ENCODE measurements at regions not wholly inside any gene's neighbourhood (a gene's known extent, or its start where the extent isn't known, plus 50 kb on each side); places are given as distances from the start of the nearest gene placed in this dataset.
A peak's percentile ranks its signal among the peaks of the same experiment; 100 is the strongest.
"Not testable (repeated sequence)": the region's sequence is repeated elsewhere in the genome, so short reads cannot be mapped to it uniquely, and the experiment has no call there.

GRCh38 chr16:29309601-29310000 lies 96.9 kb downstream of the NPIPB11 start:
- H3K27ac ChIP-seq (ENCODE audit: low read length); ATAC-seq; H3K4me1 ChIP-seq (ENCODE audit: control insufficient read depth, insufficient read depth, low read length); H3K27me3 ChIP-seq (ENCODE audit: control insufficient read depth, insufficient read depth); H3K9me3 ChIP-seq (ENCODE audit: control insufficient read depth, low read length); intact Hi-C loops (cut with DNase I); H3K4me3 ChIP-seq (ENCODE audit: low read length): not testable (repeated sequence)
- 92% methylated on average over 13 of the region's 13 CpGs for WGBS
- DNase-seq, result peak in 1 of 3 donors; percentile 65

DNA sequence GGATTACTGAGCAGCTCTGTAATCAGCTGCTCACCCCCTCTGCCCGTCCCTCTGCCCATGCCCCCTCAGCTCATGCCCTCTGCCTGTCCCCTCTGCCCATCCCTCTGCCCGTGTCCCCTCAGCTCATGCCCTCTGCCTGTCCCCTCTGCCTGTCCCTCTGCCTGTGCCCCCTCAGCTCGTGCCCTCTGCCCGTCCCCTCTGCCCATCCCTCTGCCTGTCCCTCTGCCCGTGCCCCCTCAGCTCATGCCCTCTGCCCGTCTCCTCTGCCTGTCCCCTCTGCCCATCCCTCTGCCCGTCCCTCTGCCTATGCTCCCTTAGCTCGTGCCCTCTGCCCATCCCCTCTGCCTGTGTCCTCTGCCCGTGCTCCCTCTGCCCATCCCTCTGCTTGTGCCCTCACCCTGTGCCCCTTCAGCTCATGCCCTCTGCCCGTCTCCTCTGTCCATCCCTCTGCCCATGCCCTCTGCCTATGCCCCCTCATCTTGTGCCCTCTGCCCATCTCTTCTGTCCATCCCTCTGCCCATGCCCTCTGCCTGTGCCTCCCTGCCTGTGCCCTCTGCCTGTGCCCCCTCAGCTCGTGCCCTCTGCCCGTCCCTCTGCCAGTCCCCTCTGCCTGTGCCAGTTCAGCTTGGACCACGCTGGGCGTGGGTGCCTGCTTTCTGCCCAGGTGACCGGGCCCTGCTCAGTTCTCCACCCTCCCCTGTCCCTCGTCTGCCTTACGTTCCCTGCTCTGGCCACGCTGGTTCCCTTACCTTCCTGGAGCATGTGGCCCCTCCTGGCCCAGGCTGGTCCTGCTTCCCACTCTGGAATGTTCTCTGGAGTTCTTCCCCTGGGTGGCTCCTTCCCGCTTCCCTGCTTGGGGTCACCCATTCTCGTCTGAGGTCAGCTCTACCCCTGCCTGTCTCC lies 97.6 kb downstream of the NPIPB11 start:
- intact Hi-C loops (cut with DNase I), result no loop called here
- no peak for DNase-seq

GRCh38 chr16:29307598-29308507 lies 98.7 kb downstream of the NPIPB11 start:
- H3K27me3 ChIP-seq (ENCODE audit: control insufficient read depth, insufficient read depth), result no peaks in the 10 kb centered on the region
- peaks cover 3% of the 10 kb centered on the region for H3K4me1 ChIP-seq (ENCODE audit: control insufficient read depth, insufficient read depth, low read length)
- H3K9me3 ChIP-seq (ENCODE audit: control insufficient read depth, low read length), result no peaks in the 10 kb centered on the region
- DNase-seq (peak in 1 of 3 donors; percentile 49), ATAC-seq (no peak)
- WGBS, result 75% methylated on average over 19 of the region's 19 CpGs
- no peak overlapping the region for H3K4me3 ChIP-seq (ENCODE audit: low read length)
- intact Hi-C loops (cut with DNase I), result no loop called here
- no peak overlapping the region for H3K27ac ChIP-seq (ENCODE audit: low read length)

More for the DNA sequence above, 97.6 kb downstream of the NPIPB11 start:
- Histone ChIP-seq H3K9me3 (ENCODE audit: control insufficient read depth, low read length) (no peaks in the 10 kb centered on the region), H3K4me3 (ENCODE audit: low read length) (no peak overlapping the region), H3K27me3 (ENCODE audit: control insufficient read depth, insufficient read depth) (no peaks in the 10 kb centered on the region), H3K27ac (ENCODE audit: low read length) (no peak overlapping the region), H3K4me1 (ENCODE audit: control insufficient read depth, insufficient read depth, low read length) (peaks cover 3% of the 10 kb centered on the region)
- ATAC-seq, result no peak
- 90% methylated on average over 20 of the region's 20 CpGs for WGBS

GRCh38 chr16:29306943-29307597 lies 99.4 kb downstream of the NPIPB11 start:
- peaks cover 3% of the 10 kb centered on the region for H3K4me1 ChIP-seq (ENCODE audit: control insufficient read depth, insufficient read depth, low read length)
- DNase-seq (no peak), ATAC-seq (no peak)
- intact Hi-C loops (cut with DNase I), result no loop called here
- no peaks in the 10 kb centered on the region for H3K27me3 ChIP-seq (ENCODE audit: control insufficient read depth, insufficient read depth)
- WGBS, result 82% methylated on average over 10 of the region's 10 CpGs
- no peak overlapping the region for H3K27ac ChIP-seq (ENCODE audit: low read length)
- H3K4me3 ChIP-seq (ENCODE audit: low read length), result no peak overlapping the region
- H3K9me3 ChIP-seq (ENCODE audit: control insufficient read depth, low read length), result no peaks in the 10 kb centered on the region

GRCh38 chr16:29306201-29306600 lies 100.3 kb downstream of the NPIPB11 start:
- intact Hi-C loops (cut with DNase I), result no loop called here
- no peak for ATAC-seq
- DNase-seq, result no peak
- no peak overlapping the region for H3K4me3 ChIP-seq (ENCODE audit: low read length)
- H3K4me1 ChIP-seq (ENCODE audit: control insufficient read depth, insufficient read depth, low read length), result no peaks in the 10 kb centered on the region
- H3K27me3 ChIP-seq (ENCODE audit: control insufficient read depth, insufficient read depth), result no peaks in the 10 kb centered on the region
- no peak overlapping the region for H3K27ac ChIP-seq (ENCODE audit: low read length)
- 92% methylated on average over 14 of the region's 14 CpGs for WGBS
- H3K9me3 ChIP-seq (ENCODE audit: control insufficient read depth, low read length), result no peaks in the 10 kb centered on the region

DNA sequence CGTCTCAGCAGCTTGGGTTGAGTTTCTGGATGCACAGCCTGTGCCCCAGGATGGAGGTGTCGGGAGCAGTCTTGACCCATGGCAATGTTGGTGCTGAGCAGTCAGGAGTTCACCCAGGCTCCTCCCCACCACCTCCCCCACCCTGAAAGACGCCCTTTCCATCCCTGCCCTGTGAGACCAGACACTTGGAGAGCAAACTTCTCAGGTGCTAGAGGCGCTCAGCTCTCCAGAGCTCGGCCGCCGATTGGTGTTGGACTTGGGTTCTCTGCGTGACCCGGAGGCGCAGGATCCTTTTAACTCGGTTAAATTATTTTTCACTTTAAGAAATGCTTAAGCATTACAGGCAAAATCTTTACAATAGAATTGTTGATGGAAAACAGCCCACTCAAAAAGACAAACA lies 101.5 kb downstream of the NPIPB11 start:
- ATAC-seq; H3K27ac ChIP-seq (ENCODE audit: low read length); intact Hi-C loops (cut with DNase I); H3K4me1 ChIP-seq (ENCODE audit: control insufficient read depth, insufficient read depth, low read length); DNase-seq; H3K27me3 ChIP-seq (ENCODE audit: control insufficient read depth, insufficient read depth); H3K9me3 ChIP-seq (ENCODE audit: control insufficient read depth, low read length); H3K4me3 ChIP-seq (ENCODE audit: low read length): not testable (repeated sequence)
- 95% methylated on average over 11 of the region's 11 CpGs for WGBS

DNA sequence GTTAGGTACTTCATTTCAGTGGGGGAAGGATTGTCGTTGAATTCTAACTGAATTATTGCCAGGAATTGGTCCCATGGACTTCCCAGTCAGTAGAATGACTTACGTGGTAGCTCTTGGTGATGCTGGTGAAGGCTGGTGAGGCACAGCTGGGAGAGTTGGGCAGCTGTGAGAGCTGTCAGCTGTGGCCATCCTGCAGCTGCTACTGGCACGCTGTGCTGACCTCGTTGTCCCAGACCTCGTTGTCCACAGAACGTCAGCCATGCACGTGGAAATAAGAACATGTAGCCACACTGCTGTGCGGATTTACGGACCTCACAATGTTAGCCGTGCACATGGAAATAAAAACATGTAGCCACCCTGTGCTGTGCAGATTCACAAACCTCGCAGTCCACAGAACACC lies 102.3 kb downstream of the NPIPB11 start:
- Histone ChIP-seq H3K27me3 (ENCODE audit: control insufficient read depth, insufficient read depth) (no peaks in the 10 kb centered on the region), H3K9me3 (ENCODE audit: control insufficient read depth, low read length) (no peaks in the 10 kb centered on the region), H3K4me3 (ENCODE audit: low read length) (no peak overlapping the region), H3K4me1 (ENCODE audit: control insufficient read depth, insufficient read depth, low read length) (no peaks in the 10 kb centered on the region), H3K27ac (ENCODE audit: low read length) (no peak overlapping the region)
- intact Hi-C loops (cut with DNase I), result no loop called here
- WGBS, result 78% methylated on average over 11 of the region's 11 CpGs
- ATAC-seq, result no peak
- no peak for DNase-seq

GRCh38 chr16:29303520-29303919 lies 103.0 kb downstream of the NPIPB11 start:
- intact Hi-C loops (cut with DNase I), result no loop called here

GRCh38 chr16:29302976-29303375 lies 103.5 kb downstream of the NPIPB11 start:
- DNase-seq, result no peak
- WGBS, result 94% methylated on average over 13 of the region's 13 CpGs
- Histone ChIP-seq H3K27ac (ENCODE audit: low read length) (no peak overlapping the region), H3K9me3 (ENCODE audit: control insufficient read depth, low read length) (no peaks in the 10 kb centered on the region), H3K27me3 (ENCODE audit: control insufficient read depth, insufficient read depth) (no peaks in the 10 kb centered on the region), H3K4me3 (ENCODE audit: low read length) (no peak overlapping the region), H3K4me1 (ENCODE audit: control insufficient read depth, insufficient read depth, low read length) (no peaks in the 10 kb centered on the region)
- no peak for ATAC-seq
- intact Hi-C loops (cut with DNase I), result no loop called here

More at GRCh38 chr16:29303520-29303919, 103.0 kb downstream of the NPIPB11 start:
- Histone ChIP-seq H3K27ac (ENCODE audit: low read length) (no peak overlapping the region), H3K9me3 (ENCODE audit: control insufficient read depth, low read length) (no peaks in the 10 kb centered on the region), H3K4me3 (ENCODE audit: low read length) (no peak overlapping the region), H3K27me3 (ENCODE audit: control insufficient read depth, insufficient read depth) (no peaks in the 10 kb centered on the region), H3K4me1 (ENCODE audit: control insufficient read depth, insufficient read depth, low read length) (no peaks in the 10 kb centered on the region)
- DNase-seq (no peak), ATAC-seq (no peak)
- 98% methylated on average over 5 of the region's 5 CpGs for WGBS

- 96% methylated on average over 20 of the region's 20 CpGs for WGBS
- intact Hi-C loops (cut with DNase I); ATAC-seq: not testable (repeated sequence)
These were observed 104.1 kb downstream of the NPIPB11 start for GRCh38 chr16:29302433-29302832.

More at GRCh38 chr16:29302433-29302832, 104.1 kb downstream of the NPIPB11 start:
- DNase-seq; H3K27ac ChIP-seq (ENCODE audit: low read length); H3K4me3 ChIP-seq (ENCODE audit: low read length); H3K4me1 ChIP-seq (ENCODE audit: control insufficient read depth, insufficient read depth, low read length); H3K27me3 ChIP-seq (ENCODE audit: control insufficient read depth, insufficient read depth); H3K9me3 ChIP-seq (ENCODE audit: control insufficient read depth, low read length): not testable (repeated sequence)

Measured in right cardiac atrium (tissue), 5 donors.